ENCODE measurements at regions not wholly inside any gene's neighbourhood (a gene's known extent, or its start where the extent isn't known, plus 50 kb on each side); places are given as distances from the start of the nearest gene placed in this dataset.

GRCh38 chr22:25496396-25497064 lies 67.9 kb upstream of the GRK3 start (continued):
- no peak for TF ChIP-seq THRA (CRISPR knock-in tag; IDR thresholded peaks at IDR 0.05; ENCODE audit: borderline replicate concordance)
- no peak for TF ChIP-seq MATR3 (CRISPR knock-in tag; IDR thresholded peaks at IDR 0.05)
- no peak for TF ChIP-seq FOXJ3 (CRISPR knock-in tag; IDR thresholded peaks at IDR 0.05; ENCODE audit: borderline replicate concordance)
- TF ChIP-seq IRF1 (CRISPR knock-in tag; IDR thresholded peaks at IDR 0.05; ENCODE audit: low read depth), result no peak
- TF ChIP-seq ZNF496 (CRISPR knock-in tag; IDR thresholded peaks at IDR 0.05; ENCODE audit: insufficient replicate concordance), result no peak
- TF ChIP-seq RFX3 (CRISPR knock-in tag; IDR thresholded peaks at IDR 0.05), result no peak
- no peak for TF ChIP-seq ZNF644 (CRISPR knock-in tag; IDR thresholded peaks at IDR 0.05; ENCODE audit: low read depth)

GRCh38 chr22:25497181-25497641 lies 67.3 kb upstream of the GRK3 start:
- ChIA-PET POLR2A (no interaction called here), CTCF (ENCODE audit: low intra/inter-chr PET ratio, low total read pairs) (no interaction called here)

More at GRCh38 chr22:25497181-25497641, 67.3 kb upstream of the GRK3 start:
- Histone ChIP-seq H2AFZ (ENCODE audit: low read length) (no peak overlapping the region), H3K4me3 (replicated peaks in 1 of 3; ENCODE audit: insufficient read depth in 1 of 3, low read depth in 2 of 3, low read length in 3 of 3) (no peak overlapping the region), H4K20me1 (ENCODE audit: insufficient read depth, low read length) (0 out of 2 replicates have a peak, but pooled peaks cover 4% of the 10 kb centered on the region), H3K9me3 (ENCODE audit: low read length) (no peaks in the 10 kb centered on the region), H3K27me3 (ENCODE audit: control insufficient read depth in 1 of 2, insufficient read depth in 2 of 2, low read length in 2 of 2) (no peaks in the 10 kb centered on the region; a peak in 1 of 5 replicates), H3K4me1 (ENCODE audit: insufficient read depth, low read length) (no peaks in the 10 kb centered on the region), H3K4me2 (ENCODE audit: low read depth, low read length) (no peak overlapping the region), H3K79me2 (ENCODE audit: insufficient read depth, low read length) (no peaks in the 10 kb centered on the region), H3K9ac (ENCODE audit: insufficient read depth, low read depth, low read length) (no peak overlapping the region), H3K36me3 (replicated peaks in 1 of 2; ENCODE audit: control insufficient read depth in 1 of 2, insufficient read depth in 2 of 2, low read length in 2 of 2) (no peaks in the 10 kb centered on the region; a peak in 2 of 5 replicates), H3K27ac (ENCODE audit: extremely low read length, insufficient read depth, low read length) (no peak overlapping the region)
- 40% methylated on average over 2 of the region's 2 CpGs for WGBS (ENCODE audit: low lambda C conversion rate)
- no peak for DNase-seq (ENCODE audit: low spot score)
- in situ Hi-C loops (cut with HindIII; ENCODE audit: extremely low pct_ligation_motif_present, low pct_unique_long_range_greater_than_20kb) (no loop called here), intact Hi-C loops (cut with micrococcal nuclease; ENCODE audit: unreplicated experiment) (no loop called here)
- BruUV-seq (replicated peaks), result no TSS peak
- no peak for FAIRE-seq
- 0 out of 2 replicates have a peak, but pooled peaks have one; percentile 13 for TF ChIP-seq NFYB (CRISPR knock-in tag; IDR thresholded peaks at IDR 0.05)
- TF ChIP-seq NFATC3 (CRISPR knock-in tag; IDR thresholded peaks at IDR 0.05), result no peak
- TF ChIP-seq NR2F2 (IDR thresholded peaks at IDR 0.05; ENCODE audit: borderline replicate concordance, low read depth), result no peak
- TF ChIP-seq SRF (IDR thresholded peaks at IDR 0.05; ENCODE audit: low read depth, low read length), result no peak
- no peak for TF ChIP-seq ZNF296 (CRISPR knock-in tag; conservative IDR thresholded peaks at IDR 0.05)
- no peak for TF ChIP-seq HMGXB4 (CRISPR knock-in tag; IDR thresholded peaks at IDR 0.05; ENCODE audit: borderline replicate concordance in 1 of 2, low read depth in 1 of 2)
- ATAC-seq, result no peak

Data from HepG2 (cell line).